HepG2 (cell line): ENCODE measurements at regions not wholly inside any gene's neighbourhood (a gene's known extent, or its start where the extent isn't known, plus 50 kb on each side); places are given as distances from the start of the nearest gene placed in this dataset.

Experiments
- ATAC-seq: fragments of 200-7000 bp; cut with Tn5 transposase; 3 replicates; pipeline ENCODE4 v1.9.1; 2020; ENCODE audit warnings: mild to moderate bottlenecking, moderate library complexity
- BruUV-seq: library from RNA; stranded (reverse); fragments of 400-500 nt; replicated peaks from 2 replicates; lab custom pipeline; 2021; lab: Mats Ljungman, UMichigan
- CTCF ChIA-PET: fragments of 300-600 bp; formaldehyde crosslinking; extraction: SDS; loops from one replicate; lab custom pipeline; 2021; ENCODE audit warnings: low total read pairs, inconsistent platforms, low intra/inter-chr PET ratio; lab: Yijun Ruan, JAX
- POLR2A ChIA-PET: fragments of 350-600 bp; sonication (Branson Sonifier 250); formaldehyde crosslinking; loops from one replicate; lab custom pipeline; 2020; ENCODE audit warnings: antibody characterized with exemption, inconsistent platforms; lab: Yijun Ruan, JAX
- DNase-seq: peaks from one replicate; pipeline ENCODE4 v3.0.0-alpha.2; 2015; ENCODE audit warnings: low spot score
- FAIRE-seq: peaks from 3 replicates; lab custom pipeline; 2011; peaks lifted over from hg19 to GRCh38; lab: Jason Lieb, UNC
- H2AFZ ChIP-seq: one replicate; pipeline ENCODE4 v1.6.1; 2011; ENCODE audit warnings: low read length, inconsistent platforms
- H3K27ac ChIP-seq: fragments of 300-600 bp; 3 replicates; pipeline ENCODE4 v1.8.0; 2011; ENCODE audit warnings: mixed run types, mild to moderate bottlenecking, mixed read lengths, low read length, inconsistent platforms; ENCODE audit not compliant: insufficient read depth; ENCODE audit errors: extremely low read length
- H3K27me3 ChIP-seq, 2 experiments: fragments of 200-600 bp in 1 of 2; 2 replicates in 1 of 2; 3 replicates in 1 of 2; pipeline versions ENCODE4 v1.6.0 to v1.8.0; 2011; ENCODE audit warnings: low read length in 2 of 2, mild to moderate bottlenecking in 2 of 2, moderate library complexity in 2 of 2, inconsistent platforms in 1 of 2; ENCODE audit not compliant: insufficient read depth in 2 of 2, control insufficient read depth in 1 of 2
- H3K36me3 ChIP-seq, 2 experiments: fragments of 200-600 bp in 1 of 2; replicated peaks in 1 of 2; 2 replicates in 1 of 2; 3 replicates in 1 of 2; pipeline versions ENCODE4 v1.5.1 to v1.8.0; 2011; ENCODE audit warnings: low read length in 2 of 2, inconsistent platforms in 1 of 2; ENCODE audit not compliant: insufficient read depth in 2 of 2, control insufficient read depth in 1 of 2
- H3K4me1 ChIP-seq: 2 replicates; pipeline ENCODE4 v1.5.1; 2012; ENCODE audit warnings: low read length, inconsistent platforms; ENCODE audit not compliant: insufficient read depth
- H3K4me2 ChIP-seq: 2 replicates; pipeline ENCODE4 v1.6.0; 2011; ENCODE audit warnings: low read depth, low read length, inconsistent platforms
- H3K4me3 ChIP-seq, 3 experiments: fragments of 200-600 bp in 1 of 3; sonication (generic), shearing (Covaris generic) in 1 of 3; replicated peaks in 1 of 3; 2 replicates each; pipeline ENCODE4 v1.5.1; 2011 to 2016; ENCODE audit warnings: low read length in 3 of 3, inconsistent platforms in 2 of 3, low read depth in 2 of 3, mild to moderate bottlenecking in 2 of 3, control low read depth in 1 of 3, mixed read lengths in 1 of 3; ENCODE audit not compliant: insufficient read depth in 1 of 3
- H3K79me2 ChIP-seq: one replicate; pipeline ENCODE4 v1.6.1; 2011; ENCODE audit warnings: low read length, inconsistent platforms; ENCODE audit not compliant: insufficient read depth
- H3K9ac ChIP-seq: 2 replicates; pipeline ENCODE4 v1.6.0; 2011; ENCODE audit warnings: mild to moderate bottlenecking, low read depth, low read length, inconsistent platforms; ENCODE audit not compliant: insufficient read depth
- H3K9me3 ChIP-seq: 2 replicates; pipeline ENCODE4 v1.5.1; 2012; ENCODE audit warnings: mild to moderate bottlenecking, low read length
- H4K20me1 ChIP-seq: 2 replicates; pipeline ENCODE4 v1.6.0; 2011; ENCODE audit warnings: inconsistent platforms, mild to moderate bottlenecking, low read length, moderate library complexity; ENCODE audit not compliant: insufficient read depth
- CREB3 ChIP-seq: sonication (generic); formaldehyde crosslinking; IDR thresholded peaks from 2 replicates; pipeline ENCODE4 v1.5.0; 2020; ENCODE audit warnings: missing genetic modification reagents
- MLX ChIP-seq: IDR thresholded peaks from 2 replicates; pipeline ENCODE4 v1.6.1; 2016
- NFRKB ChIP-seq: fragments of 450-650 bp; IDR thresholded peaks from 2 replicates; pipeline ENCODE4 v1.6.1; 2017
- NPAS2 ChIP-seq: sonication (generic); formaldehyde crosslinking; IDR thresholded peaks from 2 replicates; pipeline ENCODE4 v1.8.0; 2022; ENCODE audit warnings: mild to moderate bottlenecking, missing genetic modification reagents, borderline replicate concordance
- SP4 ChIP-seq: sonication (generic); formaldehyde crosslinking; IDR thresholded peaks from 2 replicates; pipeline ENCODE4 v1.8.1; 2023; ENCODE audit warnings: mild to moderate bottlenecking, missing genetic modification reagents
- ZFP36L1 ChIP-seq: sonication (generic); formaldehyde crosslinking; IDR thresholded peaks from 2 replicates; pipeline ENCODE4 v1.8.0; 2022; ENCODE audit warnings: mild to moderate bottlenecking, missing genetic modification reagents, moderate library complexity
- ZFYVE20 ChIP-seq: sonication (generic); formaldehyde crosslinking; IDR thresholded peaks from 2 replicates; pipeline ENCODE4 v1.8.0; 2023; ENCODE audit warnings: low read depth, mild to moderate bottlenecking, moderate library complexity, missing genetic modification reagents, borderline replicate concordance
- ZNF224 ChIP-seq: sonication (generic); formaldehyde crosslinking; IDR thresholded peaks from 2 replicates; pipeline ENCODE4 v1.5.0; 2020; ENCODE audit warnings: mild to moderate bottlenecking, missing genetic modification reagents
- ZNF615 ChIP-seq: sonication (generic); formaldehyde crosslinking; IDR thresholded peaks from 2 replicates; pipeline ENCODE4 v1.5.0; 2020; ENCODE audit warnings: mild to moderate bottlenecking, missing genetic modification reagents, borderline replicate concordance
- ZNF788 ChIP-seq: sonication (generic); formaldehyde crosslinking; IDR thresholded peaks from 2 replicates; pipeline ENCODE4 v1.5.0; 2020; ENCODE audit warnings: mild to moderate bottlenecking, missing genetic modification reagents, borderline replicate concordance
- WGBS: methylation state at CpG from one replicate; pipeline ENCODE4 v1.1.6; 2017; ENCODE audit warnings: low lambda C conversion rate; 5-methylcytosine and 5-hydroxymethylcytosine counted together
- in situ Hi-C: cut with HindIII; loops from 2 replicates; pipeline ENCODE4 v1.10.0; 2017; ENCODE audit warnings: low pct_unique_long_range_greater_than_20kb; ENCODE audit not compliant: extremely low pct_ligation_motif_present
- intact Hi-C: fragments of 100-400 bp; cut with micrococcal nuclease; formaldehyde crosslinking; loops from one replicate; pipeline ENCODE4 v1.10.0; 2022; ENCODE audit not compliant: unreplicated experiment
- TF ChIP-seq, protein P1 (sequence below): sonication (generic); formaldehyde crosslinking; conservative IDR thresholded peaks from 2 replicates; pipeline ENCODE4 v1.8.0; 2022; ENCODE audit warnings: low read depth, missing genetic modification reagents
- TF ChIP-seq, protein P2 (sequence below): sonication (generic); formaldehyde crosslinking; IDR thresholded peaks from 2 replicates; pipeline ENCODE4 v1.5.0; 2020; ENCODE audit warnings: missing genetic modification reagents, mild to moderate bottlenecking, borderline replicate concordance

DNA sequence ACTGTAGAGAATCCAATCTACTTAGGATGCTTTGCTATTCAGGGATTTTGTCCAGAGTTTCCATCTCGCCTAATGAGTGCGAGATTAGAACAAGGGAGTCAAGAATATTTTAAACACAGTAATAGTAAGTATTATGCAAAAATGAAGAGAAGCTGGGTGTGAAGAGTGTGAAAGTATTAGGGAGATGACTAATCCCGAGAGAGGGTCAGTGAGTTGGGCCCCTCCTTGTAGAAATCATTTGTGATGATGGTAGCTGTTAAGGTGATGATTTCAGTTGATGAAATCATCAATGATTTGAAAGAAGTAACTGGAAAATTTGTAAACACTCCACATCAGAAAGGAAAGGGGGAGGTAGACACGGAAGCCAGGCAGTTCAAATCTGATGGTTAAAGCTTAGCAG is 478.9 kb upstream of the MGAT4C start:
- no peak for FAIRE-seq
- POLR2A ChIA-PET = no interaction called here
- no peaks in the 10 kb centered on the region for H3K4me1 ChIP-seq
- H3K27ac ChIP-seq = no peak overlapping the region
- no peak overlapping the region for H2AFZ ChIP-seq
- WGBS = 1% methylated on average over 4 of the region's 4 CpGs
- no peaks in the 10 kb centered on the region for H3K79me2 ChIP-seq
- H3K36me3 ChIP-seq = no peaks in the 10 kb centered on the region
- no peak for ATAC-seq
- TF ChIP-seq NFRKB (no peak), ZFP36L1 (CRISPR knock-in tag) (no peak), ZNF788 (CRISPR knock-in tag) (no peak), SP4 (CRISPR knock-in tag) (no peak)
- TF ChIP-seq, protein P1, sequence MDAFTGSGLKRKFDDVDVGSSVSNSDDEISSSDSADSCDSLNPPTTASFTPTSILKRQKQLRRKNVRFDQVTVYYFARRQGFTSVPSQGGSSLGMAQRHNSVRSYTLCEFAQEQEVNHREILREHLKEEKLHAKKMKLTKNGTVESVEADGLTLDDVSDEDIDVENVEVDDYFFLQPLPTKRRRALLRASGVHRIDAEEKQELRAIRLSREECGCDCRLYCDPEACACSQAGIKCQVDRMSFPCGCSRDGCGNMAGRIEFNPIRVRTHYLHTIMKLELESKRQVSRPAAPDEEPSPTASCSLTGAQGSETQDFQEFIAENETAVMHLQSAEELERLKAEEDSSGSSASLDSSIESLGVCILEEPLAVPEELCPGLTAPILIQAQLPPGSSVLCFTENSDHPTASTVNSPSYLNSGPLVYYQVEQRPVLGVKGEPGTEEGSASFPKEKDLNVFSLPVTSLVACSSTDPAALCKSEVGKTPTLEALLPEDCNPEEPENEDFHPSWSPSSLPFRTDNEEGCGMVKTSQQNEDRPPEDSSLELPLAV (CRISPR knock-in tag) = no peak
- DNase-seq = no peak
- H3K9ac ChIP-seq = no peak overlapping the region
- no peak overlapping the region for H3K4me2 ChIP-seq
- no peak overlapping the region for H3K4me3 ChIP-seq
- no peaks in the 10 kb centered on the region for H4K20me1 ChIP-seq
- H3K9me3 ChIP-seq = no peaks in the 10 kb centered on the region
- intact Hi-C loops = no loop called here
- in situ Hi-C loops = no loop called here
- CTCF ChIA-PET = no interaction called here
- BruUV-seq = no TSS peak
- H3K27me3 ChIP-seq = no peaks in the 10 kb centered on the region

GRCh38 chr12:86730233-86730632 is 474.0 kb upstream of the MGAT4C start:
- FAIRE-seq = no peak
- in situ Hi-C loops = no loop called here

More at GRCh38 chr12:86730233-86730632, 474.0 kb upstream of the MGAT4C start:
- intact Hi-C loops = no loop called here
- DNase-seq (no peak), ATAC-seq (no peak)
- Histone ChIP-seq H3K4me3 (no peak overlapping the region), H3K79me2 (no peaks in the 10 kb centered on the region), H3K27ac (no peak overlapping the region), H4K20me1 (no peaks in the 10 kb centered on the region), H3K9ac (no peak overlapping the region), H2AFZ (no peak overlapping the region), H3K4me2 (no peak overlapping the region), H3K27me3 (no peaks in the 10 kb centered on the region), H3K9me3 (no peaks in the 10 kb centered on the region), H3K36me3 (no peaks in the 10 kb centered on the region), H3K4me1 (no peaks in the 10 kb centered on the region)
- TF ChIP-seq ZNF224 (CRISPR knock-in tag) (no peak), ZFYVE20 (no peak), CREB3 (CRISPR knock-in tag) (no peak), ZNF615 (CRISPR knock-in tag) (no peak), NPAS2 (no peak), MLX (CRISPR knock-in tag) (no peak)
- TF ChIP-seq, protein P2, sequence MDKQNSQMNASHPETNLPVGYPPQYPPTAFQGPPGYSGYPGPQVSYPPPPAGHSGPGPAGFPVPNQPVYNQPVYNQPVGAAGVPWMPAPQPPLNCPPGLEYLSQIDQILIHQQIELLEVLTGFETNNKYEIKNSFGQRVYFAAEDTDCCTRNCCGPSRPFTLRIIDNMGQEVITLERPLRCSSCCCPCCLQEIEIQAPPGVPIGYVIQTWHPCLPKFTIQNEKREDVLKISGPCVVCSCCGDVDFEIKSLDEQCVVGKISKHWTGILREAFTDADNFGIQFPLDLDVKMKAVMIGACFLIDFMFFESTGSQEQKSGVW (CRISPR knock-in tag) = no peak
- no TSS peak for BruUV-seq
- WGBS = 0% methylated on average over 2 of the region's 2 CpGs
- POLR2A ChIA-PET = no interaction called here
- CTCF ChIA-PET = no interaction called here
